Fibroblast of skin of abdomen (primary cell): ENCODE measurements at regions not wholly inside any gene's neighbourhood (a gene's known extent, or its start where the extent isn't known, plus 50 kb on each side); places are given as distances from the start of the nearest gene placed in this dataset.

Experiments
- DNase-seq: peaks from one replicate; pipeline ENCODE4 v3.0.0-alpha.2; 2013

- DNase-seq: no peak
Measured at GRCh38 chr1:111556325-111557037, 53.0 kb upstream of the ADORA3 start.

GRCh38 chr1:111559736-111560279 is 56.4 kb upstream of the ADORA3 start:
- DNase-seq: peak; percentile 72

GRCh38 chr1:111561328-111561727 is 57.9 kb upstream of the ADORA3 start:
- DNase-seq: no peak

GRCh38 chr1:111563619-111564018 is 56.0 kb upstream of the RAP1A start:
- peak; percentile 64 for DNase-seq

GRCh38 chr1:111565079-111565478 is 54.5 kb upstream of the RAP1A start:
- DNase-seq: peak; percentile 90

GRCh38 chr1:111565968-111566367 is 53.6 kb upstream of the RAP1A start:
- no peak for DNase-seq

GRCh38 chr1:111568160-111568647 is 51.4 kb upstream of the RAP1A start:
- no peak for DNase-seq
